K562 (cell line): ENCODE measurements at regions not wholly inside any gene's neighbourhood (a gene's known extent, or its start where the extent isn't known, plus 50 kb on each side); places are given as distances from the start of the nearest gene placed in this dataset.

Experiments used
- CBX3 ChIP-seq, 2 experiments: IDR thresholded peaks; 1 replicate in 1 of 2; 2 replicates in 1 of 2; pipeline ENCODE4 v1.6.1; 2012; ENCODE audit warnings: inconsistent platforms in 2 of 2, low read length in 2 of 2, borderline replicate concordance in 1 of 2, control low read depth in 1 of 2
- POU5F1 ChIP-seq: fragments of 150-350 bp; IDR thresholded peaks from 2 replicates; pipeline ENCODE4 v1.6.1; 2014; ENCODE audit warnings: borderline replicate concordance, low read length, low read depth, mild to moderate bottlenecking; ENCODE audit not compliant: partially characterized antibody
- RCOR1 ChIP-seq, 2 experiments: IDR thresholded peaks; 2 replicates each; pipeline ENCODE4 v1.6.1; 2012; ENCODE audit warnings: low read depth in 2 of 2, low read length in 2 of 2, borderline replicate concordance in 1 of 2, improper control_type of control experiment in 1 of 2
- TAF15 ChIP-seq: fragments of 200-400 bp; formaldehyde crosslinking; IDR thresholded peaks from 2 replicates; pipeline ENCODE4 v1.6.1; 2017; ENCODE audit warnings: mild to moderate bottlenecking, low read depth, low read length, moderate library complexity
- ZC3H4 ChIP-seq: sonication (generic); formaldehyde crosslinking; IDR thresholded peaks from 2 replicates; pipeline ENCODE4 v1.9.0; 2021; ENCODE audit warnings: missing genetic modification reagents, borderline replicate concordance
- ZKSCAN1 ChIP-seq: fragments of 150-350 bp; IDR thresholded peaks from 2 replicates; pipeline ENCODE4 v1.6.1; 2016; ENCODE audit warnings: low read depth, low read length
- TF ChIP-seq, protein P1 (sequence below): fragments of 450-650 bp; IDR thresholded peaks from 2 replicates; pipeline ENCODE4 v1.7.1; 2018; ENCODE audit warnings: mild to moderate bottlenecking, low read depth; ENCODE audit not compliant: partially characterized antibody
- TF ChIP-seq, protein P2 (sequence below): sonication (generic); formaldehyde crosslinking; IDR thresholded peaks from 2 replicates; pipeline ENCODE4 v1.8.1; 2022; ENCODE audit warnings: missing genetic modification reagents
- TF ChIP-seq, protein P3 (sequence below): fragments of 250-450 bp; sonication (Bioruptor Pico); IDR thresholded peaks from 2 replicates; pipeline ENCODE4 v1.4.0; 2020
- TF ChIP-seq, protein P4 (sequence below), 3 experiments: IDR thresholded peaks in 2 of 3; conservative IDR thresholded peaks in 1 of 3; 2 replicates each; pipeline ENCODE4 v1.5.1; 2011 to 2012; ENCODE audit warnings: low read length in 3 of 3, mild to moderate bottlenecking in 3 of 3, control low read depth in 2 of 3, improper control_type of control experiment in 1 of 3, inconsistent platforms in 1 of 3, low read depth in 1 of 3, mixed read lengths in 1 of 3, moderate library complexity in 1 of 3; ENCODE audit not compliant: insufficient read depth in 2 of 3
- TF ChIP-seq, protein P5 (sequence below): sonication (generic); formaldehyde crosslinking; IDR thresholded peaks from 2 replicates; pipeline ENCODE4 v1.8.0; 2023; ENCODE audit warnings: missing genetic modification reagents, mild to moderate bottlenecking, borderline replicate concordance

DNA sequence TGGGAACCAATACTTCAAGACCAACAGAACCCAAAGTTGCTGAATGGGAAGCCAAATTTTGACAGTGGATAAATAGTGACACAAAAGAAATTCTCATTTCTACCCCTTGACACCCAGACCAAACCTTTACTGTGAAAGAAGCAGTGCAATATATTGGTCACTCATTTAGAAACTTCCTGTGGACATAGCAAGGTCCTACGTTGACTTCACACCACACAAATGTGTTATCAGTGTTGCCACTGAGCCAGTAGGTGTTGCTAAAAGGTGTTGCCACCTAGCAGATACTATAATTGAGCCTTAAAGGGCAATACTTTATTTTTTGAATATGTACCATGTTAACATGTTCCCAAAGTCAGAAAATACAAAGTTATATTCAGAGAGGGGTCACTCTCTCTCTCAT is 1008.9 kb upstream of the CDH2 start:
- TF ChIP-seq, protein P1, sequence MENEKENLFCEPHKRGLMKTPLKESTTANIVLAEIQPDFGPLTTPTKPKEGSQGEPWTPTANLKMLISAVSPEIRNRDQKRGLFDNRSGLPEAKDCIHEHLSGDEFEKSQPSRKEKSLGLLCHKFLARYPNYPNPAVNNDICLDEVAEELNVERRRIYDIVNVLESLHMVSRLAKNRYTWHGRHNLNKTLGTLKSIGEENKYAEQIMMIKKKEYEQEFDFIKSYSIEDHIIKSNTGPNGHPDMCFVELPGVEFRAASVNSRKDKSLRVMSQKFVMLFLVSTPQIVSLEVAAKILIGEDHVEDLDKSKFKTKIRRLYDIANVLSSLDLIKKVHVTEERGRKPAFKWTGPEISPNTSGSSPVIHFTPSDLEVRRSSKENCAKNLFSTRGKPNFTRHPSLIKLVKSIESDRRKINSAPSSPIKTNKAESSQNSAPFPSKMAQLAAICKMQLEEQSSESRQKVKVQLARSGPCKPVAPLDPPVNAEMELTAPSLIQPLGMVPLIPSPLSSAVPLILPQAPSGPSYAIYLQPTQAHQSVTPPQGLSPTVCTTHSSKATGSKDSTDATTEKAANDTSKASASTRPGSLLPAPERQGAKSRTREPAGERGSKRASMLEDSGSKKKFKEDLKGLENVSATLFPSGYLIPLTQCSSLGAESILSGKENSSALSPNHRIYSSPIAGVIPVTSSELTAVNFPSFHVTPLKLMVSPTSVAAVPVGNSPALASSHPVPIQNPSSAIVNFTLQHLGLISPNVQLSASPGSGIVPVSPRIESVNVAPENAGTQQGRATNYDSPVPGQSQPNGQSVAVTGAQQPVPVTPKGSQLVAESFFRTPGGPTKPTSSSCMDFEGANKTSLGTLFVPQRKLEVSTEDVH: no peak
- TF ChIP-seq ZKSCAN1: no peak
- TF ChIP-seq TAF15: no peak
- TF ChIP-seq ZC3H4 (CRISPR knock-in tag): no peak
- TF ChIP-seq, protein P2, sequence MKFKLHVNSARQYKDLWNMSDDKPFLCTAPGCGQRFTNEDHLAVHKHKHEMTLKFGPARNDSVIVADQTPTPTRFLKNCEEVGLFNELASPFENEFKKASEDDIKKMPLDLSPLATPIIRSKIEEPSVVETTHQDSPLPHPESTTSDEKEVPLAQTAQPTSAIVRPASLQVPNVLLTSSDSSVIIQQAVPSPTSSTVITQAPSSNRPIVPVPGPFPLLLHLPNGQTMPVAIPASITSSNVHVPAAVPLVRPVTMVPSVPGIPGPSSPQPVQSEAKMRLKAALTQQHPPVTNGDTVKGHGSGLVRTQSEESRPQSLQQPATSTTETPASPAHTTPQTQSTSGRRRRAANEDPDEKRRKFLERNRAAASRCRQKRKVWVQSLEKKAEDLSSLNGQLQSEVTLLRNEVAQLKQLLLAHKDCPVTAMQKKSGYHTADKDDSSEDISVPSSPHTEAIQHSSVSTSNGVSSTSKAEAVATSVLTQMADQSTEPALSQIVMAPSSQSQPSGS: no peak
- TF ChIP-seq, protein P3, sequence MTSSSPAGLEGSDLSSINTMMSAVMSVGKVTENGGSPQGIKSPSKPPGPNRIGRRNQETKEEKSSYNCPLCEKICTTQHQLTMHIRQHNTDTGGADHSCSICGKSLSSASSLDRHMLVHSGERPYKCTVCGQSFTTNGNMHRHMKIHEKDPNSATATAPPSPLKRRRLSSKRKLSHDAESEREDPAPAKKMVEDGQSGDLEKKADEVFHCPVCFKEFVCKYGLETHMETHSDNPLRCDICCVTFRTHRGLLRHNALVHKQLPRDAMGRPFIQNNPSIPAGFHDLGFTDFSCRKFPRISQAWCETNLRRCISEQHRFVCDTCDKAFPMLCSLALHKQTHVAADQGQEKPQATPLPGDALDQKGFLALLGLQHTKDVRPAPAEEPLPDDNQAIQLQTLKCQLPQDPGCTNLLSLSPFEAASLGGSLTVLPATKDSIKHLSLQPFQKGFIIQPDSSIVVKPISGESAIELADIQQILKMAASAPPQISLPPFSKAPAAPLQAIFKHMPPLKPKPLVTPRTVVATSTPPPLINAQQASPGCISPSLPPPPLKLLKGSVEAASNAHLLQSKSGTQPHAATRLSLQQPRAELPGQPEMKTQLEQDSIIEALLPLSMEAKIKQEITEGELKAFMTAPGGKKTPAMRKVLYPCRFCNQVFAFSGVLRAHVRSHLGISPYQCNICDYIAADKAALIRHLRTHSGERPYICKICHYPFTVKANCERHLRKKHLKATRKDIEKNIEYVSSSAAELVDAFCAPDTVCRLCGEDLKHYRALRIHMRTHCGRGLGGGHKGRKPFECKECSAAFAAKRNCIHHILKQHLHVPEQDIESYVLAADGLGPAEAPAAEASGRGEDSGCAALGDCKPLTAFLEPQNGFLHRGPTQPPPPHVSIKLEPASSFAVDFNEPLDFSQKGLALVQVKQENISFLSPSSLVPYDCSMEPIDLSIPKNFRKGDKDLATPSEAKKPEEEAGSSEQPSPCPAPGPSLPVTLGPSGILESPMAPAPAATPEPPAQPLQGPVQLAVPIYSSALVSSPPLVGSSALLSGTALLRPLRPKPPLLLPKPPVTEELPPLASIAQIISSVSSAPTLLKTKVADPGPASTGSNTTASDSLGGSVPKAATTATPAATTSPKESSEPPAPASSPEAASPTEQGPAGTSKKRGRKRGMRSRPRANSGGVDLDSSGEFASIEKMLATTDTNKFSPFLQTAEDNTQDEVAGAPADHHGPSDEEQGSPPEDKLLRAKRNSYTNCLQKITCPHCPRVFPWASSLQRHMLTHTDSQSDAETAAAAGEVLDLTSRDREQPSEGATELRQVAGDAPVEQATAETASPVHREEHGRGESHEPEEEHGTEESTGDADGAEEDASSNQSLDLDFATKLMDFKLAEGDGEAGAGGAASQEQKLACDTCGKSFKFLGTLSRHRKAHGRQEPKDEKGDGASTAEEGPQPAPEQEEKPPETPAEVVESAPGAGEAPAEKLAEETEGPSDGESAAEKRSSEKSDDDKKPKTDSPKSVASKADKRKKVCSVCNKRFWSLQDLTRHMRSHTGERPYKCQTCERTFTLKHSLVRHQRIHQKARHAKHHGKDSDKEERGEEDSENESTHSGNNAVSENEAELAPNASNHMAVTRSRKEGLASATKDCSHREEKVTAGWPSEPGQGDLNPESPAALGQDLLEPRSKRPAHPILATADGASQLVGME (CRISPR knock-in tag): no peak
- TF ChIP-seq, protein P4, sequence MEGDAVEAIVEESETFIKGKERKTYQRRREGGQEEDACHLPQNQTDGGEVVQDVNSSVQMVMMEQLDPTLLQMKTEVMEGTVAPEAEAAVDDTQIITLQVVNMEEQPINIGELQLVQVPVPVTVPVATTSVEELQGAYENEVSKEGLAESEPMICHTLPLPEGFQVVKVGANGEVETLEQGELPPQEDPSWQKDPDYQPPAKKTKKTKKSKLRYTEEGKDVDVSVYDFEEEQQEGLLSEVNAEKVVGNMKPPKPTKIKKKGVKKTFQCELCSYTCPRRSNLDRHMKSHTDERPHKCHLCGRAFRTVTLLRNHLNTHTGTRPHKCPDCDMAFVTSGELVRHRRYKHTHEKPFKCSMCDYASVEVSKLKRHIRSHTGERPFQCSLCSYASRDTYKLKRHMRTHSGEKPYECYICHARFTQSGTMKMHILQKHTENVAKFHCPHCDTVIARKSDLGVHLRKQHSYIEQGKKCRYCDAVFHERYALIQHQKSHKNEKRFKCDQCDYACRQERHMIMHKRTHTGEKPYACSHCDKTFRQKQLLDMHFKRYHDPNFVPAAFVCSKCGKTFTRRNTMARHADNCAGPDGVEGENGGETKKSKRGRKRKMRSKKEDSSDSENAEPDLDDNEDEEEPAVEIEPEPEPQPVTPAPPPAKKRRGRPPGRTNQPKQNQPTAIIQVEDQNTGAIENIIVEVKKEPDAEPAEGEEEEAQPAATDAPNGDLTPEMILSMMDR (IDR thresholded peaks at IDR 0.05 in 2 of 3, conservative IDR thresholded peaks at IDR 0.05 in 1 of 3; ENCODE audit: insufficient read depth in 2 of 3, low read depth in 1 of 3, low read length in 3 of 3): no peak
- no peak for TF ChIP-seq POU5F1
- TF ChIP-seq CBX3 (IDR thresholded peaks at IDR 0.05; ENCODE audit: borderline replicate concordance in 1 of 2, low read length in 2 of 2): no peak
- TF ChIP-seq, protein P5, sequence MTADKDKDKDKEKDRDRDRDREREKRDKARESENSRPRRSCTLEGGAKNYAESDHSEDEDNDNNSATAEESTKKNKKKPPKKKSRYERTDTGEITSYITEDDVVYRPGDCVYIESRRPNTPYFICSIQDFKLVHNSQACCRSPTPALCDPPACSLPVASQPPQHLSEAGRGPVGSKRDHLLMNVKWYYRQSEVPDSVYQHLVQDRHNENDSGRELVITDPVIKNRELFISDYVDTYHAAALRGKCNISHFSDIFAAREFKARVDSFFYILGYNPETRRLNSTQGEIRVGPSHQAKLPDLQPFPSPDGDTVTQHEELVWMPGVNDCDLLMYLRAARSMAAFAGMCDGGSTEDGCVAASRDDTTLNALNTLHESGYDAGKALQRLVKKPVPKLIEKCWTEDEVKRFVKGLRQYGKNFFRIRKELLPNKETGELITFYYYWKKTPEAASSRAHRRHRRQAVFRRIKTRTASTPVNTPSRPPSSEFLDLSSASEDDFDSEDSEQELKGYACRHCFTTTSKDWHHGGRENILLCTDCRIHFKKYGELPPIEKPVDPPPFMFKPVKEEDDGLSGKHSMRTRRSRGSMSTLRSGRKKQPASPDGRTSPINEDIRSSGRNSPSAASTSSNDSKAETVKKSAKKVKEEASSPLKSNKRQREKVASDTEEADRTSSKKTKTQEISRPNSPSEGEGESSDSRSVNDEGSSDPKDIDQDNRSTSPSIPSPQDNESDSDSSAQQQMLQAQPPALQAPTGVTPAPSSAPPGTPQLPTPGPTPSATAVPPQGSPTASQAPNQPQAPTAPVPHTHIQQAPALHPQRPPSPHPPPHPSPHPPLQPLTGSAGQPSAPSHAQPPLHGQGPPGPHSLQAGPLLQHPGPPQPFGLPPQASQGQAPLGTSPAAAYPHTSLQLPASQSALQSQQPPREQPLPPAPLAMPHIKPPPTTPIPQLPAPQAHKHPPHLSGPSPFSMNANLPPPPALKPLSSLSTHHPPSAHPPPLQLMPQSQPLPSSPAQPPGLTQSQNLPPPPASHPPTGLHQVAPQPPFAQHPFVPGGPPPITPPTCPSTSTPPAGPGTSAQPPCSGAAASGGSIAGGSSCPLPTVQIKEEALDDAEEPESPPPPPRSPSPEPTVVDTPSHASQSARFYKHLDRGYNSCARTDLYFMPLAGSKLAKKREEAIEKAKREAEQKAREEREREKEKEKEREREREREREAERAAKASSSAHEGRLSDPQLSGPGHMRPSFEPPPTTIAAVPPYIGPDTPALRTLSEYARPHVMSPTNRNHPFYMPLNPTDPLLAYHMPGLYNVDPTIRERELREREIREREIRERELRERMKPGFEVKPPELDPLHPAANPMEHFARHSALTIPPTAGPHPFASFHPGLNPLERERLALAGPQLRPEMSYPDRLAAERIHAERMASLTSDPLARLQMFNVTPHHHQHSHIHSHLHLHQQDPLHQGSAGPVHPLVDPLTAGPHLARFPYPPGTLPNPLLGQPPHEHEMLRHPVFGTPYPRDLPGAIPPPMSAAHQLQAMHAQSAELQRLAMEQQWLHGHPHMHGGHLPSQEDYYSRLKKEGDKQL (CRISPR knock-in tag): no peak
- no peak for TF ChIP-seq RCOR1 (IDR thresholded peaks at IDR 0.05; ENCODE audit: borderline replicate concordance in 1 of 2, low read depth in 2 of 2, low read length in 2 of 2)
